Stimulated activated naive B cell treated with anti-CD40 and anti-IgM and Interleukin-4, amounts not matched to agents 10 μg/mL and 1 μg/mL and 100 μg/mL, for 72 hours (primary cell): ENCODE measurements at regions not wholly inside any gene's neighbourhood (a gene's known extent, or its start where the extent isn't known, plus 50 kb on each side); places are given as distances from the start of the nearest gene placed in this dataset.
A peak's percentile ranks its signal among the peaks of the same experiment; 100 is the strongest.

Experiments
- ATAC-seq, 2 donors: fragments of 150-1000 bp; cut with Tn5 transposase; replicated peaks; 2 replicates each; pipeline ENCODE4 v1.10.0; 2021; ENCODE audit warnings: moderate library complexity in 1 of 2
- DNase-seq: peaks from one replicate; pipeline ENCODE4 v3.0.0; 2021
- H3K27ac Mint-ChIP-seq: one replicate; pipeline ENCODE4 v1.8.0; 2022; ENCODE audit warnings: mild to moderate bottlenecking, mixed read lengths
- H3K27me3 Mint-ChIP-seq, 2 donors: one replicate each; pipeline ENCODE4 v1.8.0; 2022; ENCODE audit warnings: mixed read lengths in 2 of 2
- H3K36me3 Mint-ChIP-seq, 2 donors: one replicate each; pipeline ENCODE4 v1.8.0; 2022; ENCODE audit warnings: mixed read lengths in 2 of 2, mild to moderate bottlenecking in 1 of 2
- H3K4me1 Mint-ChIP-seq, 2 donors: one replicate each; pipeline ENCODE4 v1.8.0; 2022; ENCODE audit warnings: mixed read lengths in 2 of 2, mild to moderate bottlenecking in 1 of 2
- H3K4me3 Mint-ChIP-seq, 2 donors: one replicate each; pipeline ENCODE4 v1.8.0; 2022; ENCODE audit warnings: mild to moderate bottlenecking in 2 of 2, mixed read lengths in 2 of 2, moderate library complexity in 1 of 2
- H3K9me3 Mint-ChIP-seq, 2 donors: one replicate each; pipeline ENCODE4 v1.8.0; 2022; ENCODE audit warnings: mixed read lengths in 2 of 2, mild to moderate bottlenecking in 1 of 2

DNA sequence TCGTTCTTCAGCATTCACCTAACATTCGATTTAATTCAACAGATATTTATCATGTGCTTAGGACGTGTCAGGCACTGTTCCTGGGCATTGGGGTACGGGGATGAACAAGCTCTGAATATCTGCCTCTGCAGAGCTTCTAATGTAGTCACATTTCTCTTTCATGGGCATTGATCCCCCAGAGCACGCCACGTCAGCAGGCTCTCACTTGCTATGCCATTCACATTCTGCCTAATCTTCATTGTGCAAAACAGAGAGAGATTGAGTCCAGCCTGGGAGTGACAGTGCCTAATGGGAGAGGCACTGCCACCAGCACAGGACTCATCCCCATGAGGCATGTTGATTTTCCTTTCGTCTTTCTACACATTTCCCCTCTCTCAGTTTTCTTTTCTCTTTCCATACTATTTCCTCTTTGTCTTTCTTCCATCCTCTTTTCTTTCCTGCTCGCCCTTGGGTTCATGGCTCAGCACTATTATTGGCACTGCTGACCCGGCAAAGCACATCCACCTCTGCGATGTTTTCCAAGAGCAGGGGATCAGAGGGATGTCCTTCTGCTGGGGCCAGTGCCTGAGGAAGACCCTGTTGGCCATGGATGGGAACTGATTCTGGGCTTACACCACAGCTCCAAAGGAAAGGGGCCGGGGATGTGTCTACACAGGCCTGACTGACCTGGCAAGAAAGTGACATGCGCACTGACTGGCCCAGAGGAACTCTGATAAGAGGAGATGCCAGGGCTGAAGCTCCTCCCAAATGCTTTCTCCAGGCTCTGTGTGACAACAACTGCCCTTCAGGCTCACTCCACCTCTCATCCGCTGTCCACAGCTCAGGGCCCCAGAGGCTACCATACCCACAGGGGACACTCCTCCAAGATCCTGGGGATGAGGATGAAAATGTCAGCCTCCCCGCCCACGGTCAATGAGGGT is 195.9 kb downstream of the TOMM20 start:
- ATAC-seq: peak; percentile 47 to 49
- Mint-ChIP-seq H3K9me3 (no peaks in the 10 kb centered on the region), H3K4me1 (peaks cover 43 to 55% of the 10 kb centered on the region in 2 donors), H3K4me3 (peak overlapping the region; percentile 51 to 65), H3K36me3 (no peaks in the 10 kb centered on the region), H3K27ac (peak overlapping the region; percentile 92), H3K27me3 (no peaks in the 10 kb centered on the region)
- no peak for DNase-seq

DNA sequence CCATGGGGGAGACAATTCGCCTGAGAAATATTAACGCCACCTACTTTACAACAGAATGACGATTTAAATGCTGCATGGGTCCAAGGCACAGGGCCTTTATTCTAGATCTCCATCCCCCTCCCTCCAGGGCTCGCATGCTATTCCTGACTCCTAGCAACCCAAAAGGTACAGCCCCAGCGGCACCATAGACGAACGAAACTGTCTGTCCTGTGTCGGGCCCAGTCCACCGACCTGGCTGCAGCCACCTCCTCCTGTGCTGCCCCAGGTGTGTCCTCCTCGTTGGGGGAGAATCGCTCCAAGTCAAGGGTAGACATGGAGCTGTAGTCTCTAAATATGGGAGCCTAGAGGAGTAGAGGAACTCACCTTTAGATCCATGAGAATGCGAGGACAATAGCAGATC is 196.5 kb downstream of the TOMM20 start:
- H3K4me3 Mint-ChIP-seq: no peak overlapping the region

DNA sequence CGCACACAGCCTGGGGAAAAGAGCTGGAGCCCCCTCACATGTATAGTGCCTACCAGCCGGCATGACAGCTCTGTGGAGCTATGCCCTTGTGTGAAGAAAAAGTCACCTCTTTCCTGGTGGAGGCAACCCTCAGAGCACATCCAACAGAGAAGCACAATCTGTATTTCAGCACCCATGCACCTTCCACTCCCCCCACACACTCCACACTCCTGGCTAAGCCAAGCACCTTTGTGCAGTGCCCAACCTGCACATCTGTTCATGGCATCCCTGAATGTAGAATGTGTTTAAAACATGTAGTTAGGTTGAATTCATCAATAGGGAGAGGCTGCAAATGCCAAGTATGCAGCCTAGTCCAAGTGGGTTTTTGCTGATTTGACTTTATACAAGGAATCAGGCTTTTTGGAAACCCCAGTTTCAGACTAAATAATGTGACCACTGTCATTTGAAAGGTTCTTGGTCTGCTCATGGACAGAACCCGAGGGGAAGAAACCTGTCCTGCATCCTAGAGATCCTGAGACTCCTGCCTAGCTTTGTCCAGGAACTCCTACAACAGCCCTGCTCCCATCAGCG is 197.1 kb downstream of the TOMM20 start:
- ATAC-seq (no peak), DNase-seq (no peak)
- no peaks in the 10 kb centered on the region for H3K27me3 Mint-ChIP-seq
- H3K27ac Mint-ChIP-seq: no peak overlapping the region
- no peak overlapping the region for H3K4me3 Mint-ChIP-seq
- H3K4me1 Mint-ChIP-seq: peaks cover 47 to 55% of the 10 kb centered on the region in 2 donors
- no peaks in the 10 kb centered on the region for H3K9me3 Mint-ChIP-seq
- no peaks in the 10 kb centered on the region for H3K36me3 Mint-ChIP-seq

More for the DNA sequence above, 196.5 kb downstream of the TOMM20 start:
- peaks cover 44 to 55% of the 10 kb centered on the region in 2 donors for H3K4me1 Mint-ChIP-seq
- ATAC-seq (no peak), DNase-seq (no peak)
- H3K9me3 Mint-ChIP-seq: no peaks in the 10 kb centered on the region
- H3K27me3 Mint-ChIP-seq: no peaks in the 10 kb centered on the region
- H3K27ac Mint-ChIP-seq: no peak overlapping the region
- H3K36me3 Mint-ChIP-seq: no peaks in the 10 kb centered on the region

DNA sequence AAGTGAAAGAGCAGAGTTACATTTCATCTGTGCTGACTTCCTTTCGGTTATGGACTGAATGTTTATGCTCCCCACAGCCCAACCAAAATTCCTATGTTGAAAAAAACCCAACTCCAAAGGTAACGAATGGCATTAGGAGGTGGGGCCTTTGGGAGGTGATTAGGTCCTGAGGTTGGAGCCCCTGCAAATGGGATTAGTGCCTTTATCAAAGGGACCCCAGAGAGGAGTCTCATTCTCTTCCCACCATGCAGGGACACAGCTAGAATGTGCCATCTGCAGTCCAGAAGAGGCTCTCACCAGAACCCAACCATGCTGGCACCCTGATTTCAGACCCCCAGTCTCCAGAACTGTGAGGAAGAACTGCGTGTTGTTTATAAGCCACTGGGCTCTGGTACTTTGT is 199.3 kb downstream of the TOMM20 start:
- no peak for ATAC-seq
- peaks cover 51 to 68% of the 10 kb centered on the region in 2 donors for H3K4me1 Mint-ChIP-seq
- H3K27me3 Mint-ChIP-seq: no peaks in the 10 kb centered on the region
- H3K27ac Mint-ChIP-seq: no peak overlapping the region
- H3K9me3 Mint-ChIP-seq: no peaks in the 10 kb centered on the region
- DNase-seq: no peak
- no peak overlapping the region for H3K4me3 Mint-ChIP-seq
- no peaks in the 10 kb centered on the region for H3K36me3 Mint-ChIP-seq

DNA sequence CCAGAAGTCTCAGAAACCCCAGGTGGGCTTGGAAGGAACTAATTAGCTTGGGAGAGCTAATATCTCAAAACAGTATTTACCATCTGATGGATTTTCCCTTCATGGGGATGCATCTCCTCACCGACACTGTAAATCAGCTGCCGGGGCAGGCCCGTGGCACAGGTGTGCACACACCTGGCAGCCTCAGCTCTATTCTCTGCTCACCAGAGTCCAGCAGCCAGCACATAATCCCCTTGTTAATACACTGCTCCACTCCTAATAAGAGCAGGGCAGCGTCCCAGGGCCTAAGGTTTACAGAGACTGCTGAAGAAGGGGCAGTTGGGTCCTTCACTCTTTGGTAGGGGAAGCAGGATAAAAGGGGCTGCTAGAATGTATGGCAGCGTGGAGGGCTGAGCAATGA is 200.0 kb downstream of the TOMM20 start:
- Mint-ChIP-seq H3K36me3 (no peaks in the 10 kb centered on the region), H3K27me3 (no peaks in the 10 kb centered on the region), H3K9me3 (peaks cover 0 to 1% of the 10 kb centered on the region in 2 donors), H3K4me1 (peaks cover 49 to 65% of the 10 kb centered on the region in 2 donors), H3K27ac (no peak overlapping the region), H3K4me3 (no peak overlapping the region)
- no peak for ATAC-seq
- DNase-seq: no peak

DNA sequence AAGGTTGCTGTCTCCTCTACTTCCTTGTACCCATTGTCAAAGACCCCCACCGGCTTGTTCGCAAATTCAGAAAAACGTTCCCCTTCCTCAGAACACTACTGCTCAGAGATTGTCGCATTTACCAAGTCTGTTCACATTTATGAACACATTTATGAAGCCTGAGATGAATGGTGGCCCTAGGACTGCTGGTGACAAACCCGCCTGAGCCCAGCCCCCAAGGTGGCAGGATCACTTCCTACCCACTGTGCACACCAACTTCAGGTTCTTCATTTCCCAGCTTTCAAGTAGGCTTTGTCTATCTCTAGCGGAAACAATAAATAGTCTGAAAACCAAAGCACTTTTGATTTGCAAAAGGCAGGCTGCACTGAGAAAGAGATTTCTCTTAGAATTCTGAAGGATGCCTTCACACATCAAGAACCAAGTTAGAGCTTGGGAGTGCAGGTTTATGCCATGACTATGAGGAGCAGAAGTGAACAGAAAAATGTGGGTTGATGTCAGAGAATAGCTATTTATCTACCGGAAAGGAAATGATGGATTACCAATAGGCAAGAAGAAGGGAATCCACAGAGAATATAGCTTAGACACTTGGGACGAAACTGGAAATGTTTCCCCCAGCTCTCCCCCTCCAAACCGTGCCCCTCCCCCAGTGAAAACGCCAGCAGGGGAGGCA is 200.5 kb downstream of the TOMM20 start:
- peak overlapping the region; percentile 97 for H3K27ac Mint-ChIP-seq
- DNase-seq (no peak), ATAC-seq (no peak)
- no peaks in the 10 kb centered on the region for H3K36me3 Mint-ChIP-seq
- peaks cover 0 to 1% of the 10 kb centered on the region in 2 donors for H3K9me3 Mint-ChIP-seq
- H3K4me3 Mint-ChIP-seq: peak overlapping the region in 1 of 2 donors; percentile 70
- H3K4me1 Mint-ChIP-seq: peaks cover 43 to 60% of the 10 kb centered on the region in 2 donors
- H3K27me3 Mint-ChIP-seq: no peaks in the 10 kb centered on the region

DNA sequence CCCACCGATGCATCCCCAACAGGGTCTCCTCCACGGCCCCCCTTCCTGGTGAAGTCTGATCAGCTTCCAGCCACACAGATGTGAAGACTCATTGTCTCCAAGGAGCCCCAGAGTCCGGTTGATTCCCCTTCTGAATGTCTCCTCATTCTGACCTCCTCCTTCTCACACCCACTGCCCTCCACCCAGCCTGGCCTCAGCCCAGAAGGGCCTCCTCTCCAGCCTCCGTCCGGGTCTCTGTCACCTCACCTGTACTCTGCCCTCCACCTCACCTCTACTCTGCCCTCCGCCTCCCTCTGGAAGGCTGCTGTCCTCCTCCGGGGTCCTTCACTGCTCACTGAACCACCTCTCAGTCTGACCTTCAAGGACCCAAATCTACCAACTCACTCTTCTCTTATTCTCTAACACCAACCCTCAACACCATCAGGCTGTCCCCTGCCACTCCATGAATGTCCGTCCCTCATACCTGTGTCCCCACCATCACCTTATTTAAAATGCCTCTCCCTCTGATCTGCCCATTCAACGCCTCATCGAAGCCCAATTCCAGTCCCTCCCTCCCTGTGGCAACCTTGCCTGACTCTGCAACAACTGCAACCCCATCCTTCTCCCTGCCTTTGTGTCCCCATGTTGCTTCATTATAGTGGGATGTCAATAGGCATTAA is 201.2 kb downstream of the TOMM20 start:
- DNase-seq (no peak), ATAC-seq (peak in 1 of 2 donors; percentile 1)
- Mint-ChIP-seq H3K4me3 (peak overlapping the region; percentile 63 to 70), H3K4me1 (peaks cover 37 to 53% of the 10 kb centered on the region in 2 donors), H3K36me3 (no peaks in the 10 kb centered on the region), H3K27me3 (no peaks in the 10 kb centered on the region), H3K27ac (peak overlapping the region; percentile 97), H3K9me3 (peaks cover 0 to 1% of the 10 kb centered on the region in 2 donors)

DNA sequence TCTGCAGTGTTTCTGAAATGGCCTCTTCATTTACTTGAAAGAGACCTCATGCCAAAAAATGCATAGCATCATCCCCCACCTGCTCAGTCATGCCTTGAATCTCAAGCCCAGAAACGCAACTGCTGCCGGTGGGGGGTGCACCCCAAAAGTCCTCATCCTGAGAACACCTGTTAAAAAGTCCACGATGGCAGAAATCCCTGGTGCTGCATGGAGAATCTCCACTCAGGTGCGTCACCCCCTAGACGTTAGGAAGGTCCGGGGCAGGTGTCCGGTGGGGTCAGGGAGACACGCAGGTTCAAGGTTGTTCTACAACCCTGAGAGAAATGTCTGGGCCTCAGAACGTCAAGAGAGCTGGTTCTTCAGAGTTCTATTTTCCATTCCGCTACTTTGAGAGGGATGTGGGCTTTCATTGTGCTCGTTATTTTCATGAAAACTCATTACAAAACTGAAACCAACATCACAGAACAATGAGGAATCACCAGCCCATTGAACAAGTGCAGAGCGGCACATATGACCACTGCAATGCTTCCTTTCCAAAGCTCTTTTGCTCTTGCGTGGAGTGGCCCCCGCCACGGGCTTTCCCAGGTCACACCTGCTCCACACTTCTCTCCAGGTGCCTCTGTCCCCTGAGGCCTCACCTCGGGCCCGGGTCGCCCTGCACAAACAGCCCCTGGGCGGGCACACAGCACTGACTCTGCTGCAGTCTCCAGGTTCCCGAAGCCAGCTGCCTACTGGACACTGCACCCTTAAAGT is 201.9 kb downstream of the TOMM20 start:
- Mint-ChIP-seq H3K36me3 (no peaks in the 10 kb centered on the region), H3K4me3 (peak overlapping the region; percentile 63 to 70), H3K4me1 (peaks cover 33 to 46% of the 10 kb centered on the region in 2 donors), H3K27me3 (no peaks in the 10 kb centered on the region), H3K27ac (peak overlapping the region; percentile 97), H3K9me3 (peaks cover 0 to 1% of the 10 kb centered on the region in 2 donors)
- DNase-seq: peak; percentile 57
- ATAC-seq: peak; percentile 94

DNA sequence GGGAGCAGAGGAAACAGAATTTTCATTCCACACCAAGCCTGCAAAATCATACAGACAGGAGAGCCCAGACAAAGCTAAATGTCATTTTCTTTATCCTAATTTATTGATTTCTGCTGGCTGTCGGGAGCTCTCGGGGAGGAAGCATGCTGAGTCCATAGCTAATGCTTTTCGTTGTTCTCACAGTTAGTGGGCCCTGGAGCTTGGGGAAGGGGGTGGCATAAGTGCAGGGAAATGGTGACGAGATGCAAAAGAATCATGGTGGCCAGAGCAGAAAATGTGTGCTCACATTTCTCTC is 202.4 kb downstream of the TOMM20 start:
- H3K4me1 Mint-ChIP-seq: peaks cover 32 to 45% of the 10 kb centered on the region in 2 donors
- no peaks in the 10 kb centered on the region for H3K36me3 Mint-ChIP-seq
- peak overlapping the region; percentile 54 to 63 for H3K4me3 Mint-ChIP-seq
- peaks cover 0 to 1% of the 10 kb centered on the region in 2 donors for H3K9me3 Mint-ChIP-seq
- H3K27ac Mint-ChIP-seq: peak overlapping the region; percentile 97
- ATAC-seq (no peak), DNase-seq (no peak)
- no peaks in the 10 kb centered on the region for H3K27me3 Mint-ChIP-seq

DNA sequence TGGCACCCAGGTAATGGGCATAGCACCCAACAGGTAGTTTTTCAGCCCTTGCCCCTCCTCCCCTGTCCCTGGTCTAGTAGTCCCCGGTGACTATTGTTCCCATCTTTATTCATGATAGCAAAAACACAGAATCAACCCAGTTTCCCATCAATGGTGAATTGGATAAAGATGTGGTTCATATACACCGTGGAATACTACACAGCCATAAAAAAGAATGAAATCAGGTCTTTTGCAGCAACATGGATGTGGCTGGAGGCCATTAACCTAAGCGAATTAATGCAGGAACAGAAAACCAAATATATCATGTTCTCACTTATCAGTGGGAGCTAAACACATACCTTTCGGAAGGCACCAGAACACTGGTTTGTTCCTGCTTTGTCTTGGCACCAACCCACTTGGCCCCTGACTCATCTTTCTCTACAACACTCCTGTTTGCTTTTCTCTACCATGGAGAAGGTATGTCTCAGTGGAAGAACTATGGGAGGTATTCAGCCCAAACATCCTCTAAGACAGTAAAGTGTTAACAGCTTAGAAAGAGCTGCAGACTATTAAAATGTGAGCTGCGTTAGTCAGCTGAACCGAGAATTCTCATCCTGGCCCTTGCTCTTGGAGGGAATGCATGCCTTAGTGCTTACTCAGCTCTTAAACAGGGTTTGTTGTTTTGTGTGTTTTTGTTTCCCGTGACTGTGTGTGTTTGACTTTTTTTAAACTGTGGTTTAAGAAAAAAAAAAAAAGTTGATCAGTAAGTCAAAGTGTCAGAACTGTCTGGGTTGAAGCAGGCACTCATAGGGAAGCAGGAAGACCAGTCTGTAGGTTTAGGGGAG is 203.0 kb downstream of the TOMM20 start:
- Mint-ChIP-seq H3K27ac (peak overlapping the region; percentile 97), H3K36me3 (no peaks in the 10 kb centered on the region), H3K27me3 (no peaks in the 10 kb centered on the region), H3K4me3 (peak overlapping the region; percentile 54 to 63), H3K9me3 (peaks cover 0 to 1% of the 10 kb centered on the region in 2 donors), H3K4me1 (peaks cover 30 to 45% of the 10 kb centered on the region in 2 donors)
- DNase-seq: no peak
- no peak for ATAC-seq

DNA sequence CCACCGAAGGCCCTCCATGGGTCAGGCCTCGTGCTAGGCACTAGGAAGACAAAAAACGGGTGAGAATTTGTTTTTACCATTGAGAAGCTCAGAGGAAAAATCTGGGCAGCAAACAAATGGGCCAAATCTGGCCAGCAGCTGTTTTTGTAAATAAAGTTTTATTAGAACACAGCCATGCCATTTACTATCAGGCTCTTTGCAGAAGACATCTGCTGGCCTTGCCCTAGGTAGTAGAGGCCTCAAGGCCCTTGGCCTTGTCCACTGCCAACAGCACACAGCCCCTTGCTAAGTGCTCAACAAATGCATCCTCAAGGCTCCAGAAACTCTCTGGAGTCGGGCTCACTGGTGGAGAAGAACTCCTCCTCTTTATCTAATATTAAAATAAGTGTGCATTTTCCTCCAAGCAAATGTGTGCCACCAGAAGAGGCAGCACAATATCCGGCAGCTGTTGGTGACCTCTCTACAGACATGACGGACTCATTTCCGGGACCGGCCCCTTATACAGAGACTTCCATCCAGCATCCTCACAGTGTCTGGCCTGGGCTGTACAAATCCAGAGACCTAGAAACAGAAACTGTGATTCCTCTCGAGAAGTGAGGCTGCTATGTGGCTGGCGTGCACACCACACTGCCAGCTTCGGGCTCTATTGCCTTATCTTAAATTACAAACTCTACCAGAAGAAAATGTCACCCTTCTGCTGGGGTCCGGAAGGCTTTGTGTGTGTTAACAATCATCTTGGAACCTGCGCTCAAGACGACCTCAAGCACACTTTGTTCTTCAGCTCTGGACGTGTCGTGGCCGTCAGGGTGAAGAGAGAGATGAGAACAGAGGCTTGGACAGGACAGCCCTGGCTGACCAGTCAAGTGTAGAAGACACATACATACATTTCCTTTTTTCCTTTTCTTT is 203.9 kb downstream of the TOMM20 start:
- Mint-ChIP-seq H3K4me1 (peaks cover 30 to 45% of the 10 kb centered on the region in 2 donors), H3K4me3 (no peak overlapping the region), H3K27me3 (no peaks in the 10 kb centered on the region), H3K9me3 (peaks cover 3 to 4% of the 10 kb centered on the region in 2 donors), H3K36me3 (peaks cover 2 to 3% of the 10 kb centered on the region in 2 donors), H3K27ac (no peak overlapping the region)
- ATAC-seq (no peak), DNase-seq (no peak)

DNA sequence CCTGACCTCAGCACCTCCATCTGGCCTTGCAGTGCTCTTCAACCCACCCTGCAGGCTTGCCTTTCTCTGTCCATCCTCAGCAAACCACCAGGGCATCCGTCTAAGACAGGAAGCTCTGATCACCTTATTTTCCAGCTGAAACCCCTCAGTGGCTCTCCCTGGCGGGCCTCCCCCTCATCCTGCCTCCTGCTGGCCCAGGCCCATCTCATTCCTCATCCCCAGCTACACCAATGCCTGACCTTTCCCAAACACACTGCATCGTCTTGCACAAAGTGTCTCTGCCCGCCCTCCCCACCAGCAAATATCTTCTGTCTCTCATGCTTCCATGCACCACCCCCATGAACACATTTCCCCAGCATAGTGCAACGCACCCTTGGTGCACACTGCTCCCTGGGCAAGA is 205.0 kb downstream of the TOMM20 start:
- DNase-seq (no peak), ATAC-seq (no peak)
- peaks cover 0 to 5% of the 10 kb centered on the region in 2 donors for H3K27me3 Mint-ChIP-seq
- peaks cover 30 to 43% of the 10 kb centered on the region in 2 donors for H3K4me1 Mint-ChIP-seq
- H3K9me3 Mint-ChIP-seq: peaks cover 3 to 4% of the 10 kb centered on the region in 2 donors
- no peak overlapping the region for H3K27ac Mint-ChIP-seq
- H3K36me3 Mint-ChIP-seq: peaks cover 2 to 3% of the 10 kb centered on the region in 2 donors
- H3K4me3 Mint-ChIP-seq: no peak overlapping the region
